GM19240 (cell line): ENCODE measurements at regions not wholly inside any gene's neighbourhood (a gene's known extent, or its start where the extent isn't known, plus 50 kb on each side); places are given as distances from the start of the nearest gene placed in this dataset.

Experiments
- DNase-seq: peaks from one replicate; pipeline ENCODE4 v3.0.0; 2011; ENCODE audit warnings: low spot score; ENCODE audit not compliant: insufficient read length

GRCh38 chr20:39446397-39446796, 484.3 kb downstream of the DHX35 start:
- DNase-seq: no peak

GRCh38 chr20:39445095-39445494, 483.0 kb downstream of the DHX35 start:
- DNase-seq: no peak

- no peak for DNase-seq
These were observed 471.3 kb downstream of the DHX35 start for GRCh38 chr20:39433466-39433865.

- no peak for DNase-seq
These were observed 469.1 kb downstream of the DHX35 start for GRCh38 chr20:39431091-39431880.

- DNase-seq: no peak
These were observed 467.6 kb downstream of the DHX35 start for GRCh38 chr20:39429726-39430125.

GRCh38 chr20:39424962-39425678, 463.0 kb downstream of the DHX35 start:
- no peak for DNase-seq

- DNase-seq: no peak
These were observed 459.5 kb downstream of the DHX35 start for GRCh38 chr20:39421571-39422105.

- DNase-seq: no peak
These were observed 449.9 kb downstream of the DHX35 start for GRCh38 chr20:39412091-39412490.

- no peak for DNase-seq
These were observed 437.3 kb downstream of the DHX35 start for GRCh38 chr20:39399463-39399862.

GRCh38 chr20:39398656-39399055, 436.5 kb downstream of the DHX35 start:
- no peak for DNase-seq

- no peak for DNase-seq
These were observed 435.5 kb downstream of the DHX35 start for GRCh38 chr20:39397646-39398045.

GRCh38 chr20:39395478-39396291, 433.5 kb downstream of the DHX35 start:
- no peak for DNase-seq

- no peak for DNase-seq
These were observed 432.3 kb downstream of the DHX35 start for GRCh38 chr20:39394461-39394860.

- no peak for DNase-seq
These were observed 428.0 kb downstream of the DHX35 start for GRCh38 chr20:39390186-39390585.

- no peak for DNase-seq
These were observed 419.5 kb downstream of the DHX35 start for GRCh38 chr20:39381595-39381994.

- DNase-seq: no peak
These were observed 416.6 kb downstream of the DHX35 start for GRCh38 chr20:39378776-39379175.

GRCh38 chr20:39376788-39377187, 414.6 kb downstream of the DHX35 start:
- no peak for DNase-seq

GRCh38 chr20:39364320-39364719, 402.2 kb downstream of the DHX35 start:
- no peak for DNase-seq

- DNase-seq: no peak
These were observed 398.0 kb downstream of the DHX35 start for GRCh38 chr20:39359981-39360620.

GRCh38 chr20:39358052-39358451, 395.9 kb downstream of the DHX35 start:
- no peak for DNase-seq

- no peak for DNase-seq
These were observed 394.8 kb downstream of the DHX35 start for GRCh38 chr20:39356908-39357307.
